ENCODE measurements at regions not wholly inside any gene's neighbourhood (a gene's known extent, or its start where the extent isn't known, plus 50 kb on each side); places are given as distances from the start of the nearest gene placed in this dataset.
"Not testable (repeated sequence)": the region's sequence is repeated elsewhere in the genome, so short reads cannot be mapped to it uniquely, and the experiment has no call there.

DNA sequence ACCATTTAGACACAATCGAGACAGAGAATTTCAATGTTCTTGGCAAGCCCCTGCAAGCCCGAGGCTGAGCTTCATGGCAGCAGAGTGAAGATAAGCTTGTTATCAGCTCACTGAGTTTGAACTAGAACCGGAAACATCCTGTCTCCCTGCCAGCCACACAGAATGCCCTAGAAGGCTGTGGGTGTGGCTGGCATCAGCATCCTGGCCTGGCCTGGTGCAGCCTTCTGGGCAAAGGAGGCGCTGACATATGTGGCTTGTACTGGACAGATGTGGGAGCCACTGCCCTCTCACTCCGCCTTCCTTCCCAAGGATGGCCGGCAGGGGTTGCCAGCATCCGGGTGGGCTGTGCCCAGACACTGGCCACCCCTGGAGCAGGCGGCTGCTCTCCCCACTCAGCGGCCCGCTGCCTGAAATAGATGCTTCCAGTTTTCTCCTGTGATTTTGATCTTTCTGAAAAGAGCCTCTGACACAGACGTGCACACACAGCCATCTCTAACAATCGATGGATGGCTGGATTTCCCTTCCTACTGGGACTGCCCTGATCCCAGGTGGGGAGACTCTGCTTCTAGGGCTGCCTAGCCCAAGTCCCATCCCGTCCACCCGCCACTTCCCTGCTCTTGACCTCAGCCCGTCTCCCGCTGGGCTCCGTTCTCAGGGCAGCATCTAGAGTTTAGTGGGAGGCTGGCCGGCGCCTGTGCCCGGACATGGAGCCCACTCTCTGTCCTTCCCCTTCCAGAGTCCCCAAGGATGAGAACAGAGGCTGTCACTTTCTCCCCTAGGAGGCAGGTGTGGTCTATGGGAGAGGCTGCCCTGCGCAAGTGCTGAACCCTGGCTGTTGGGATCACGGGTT, 149.7 kb downstream of the CTTN start:
- DNase-seq (ENCODE audit: extremely low read depth in 1 of 2, low read depth in 1 of 2), result no peak

DNA sequence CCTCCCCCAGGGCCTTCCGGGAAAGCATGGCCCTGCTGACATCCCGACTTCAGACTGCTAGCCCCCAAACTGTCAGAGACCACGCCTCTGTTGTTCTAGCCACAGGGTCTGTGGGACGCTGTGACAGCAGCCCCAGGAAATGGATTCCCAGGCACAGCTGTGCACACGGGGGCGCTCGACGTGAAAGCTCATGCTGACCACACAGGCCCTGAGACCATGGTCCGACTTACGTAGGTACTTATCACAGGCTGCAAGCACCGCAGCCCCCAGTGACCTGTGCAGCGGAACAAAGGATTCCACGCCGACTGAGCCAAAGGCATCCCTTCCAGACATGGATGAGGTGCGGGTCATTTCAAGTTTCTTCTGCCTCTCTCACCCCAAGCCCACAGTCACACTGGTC, 150.6 kb downstream of the CTTN start:
- DNase-seq (ENCODE audit: extremely low read depth in 1 of 2, low read depth in 1 of 2), result no peak

GRCh38 chr11:70549386-70549785, 151.1 kb downstream of the CTTN start:
- no peak for DNase-seq (ENCODE audit: extremely low read depth in 1 of 2, low read depth in 1 of 2)

- DNase-seq (ENCODE audit: extremely low read depth in 1 of 2, low read depth in 1 of 2), result no peak
These were observed 151.5 kb downstream of the CTTN start for GRCh38 chr11:70549796-70550195.

GRCh38 chr11:70550456-70551195, 152.3 kb downstream of the CTTN start:
- DNase-seq (ENCODE audit: extremely low read depth in 1 of 2, low read depth in 1 of 2), result no peak

GRCh38 chr11:70551351-70552166, 153.2 kb downstream of the CTTN start:
- no peak for DNase-seq (ENCODE audit: extremely low read depth in 1 of 2, low read depth in 1 of 2)

GRCh38 chr11:70552167-70553150, 154.1 kb downstream of the CTTN start:
- no peak for DNase-seq (ENCODE audit: extremely low read depth in 1 of 2, low read depth in 1 of 2)

- DNase-seq (ENCODE audit: extremely low read depth in 1 of 2, low read depth in 1 of 2), result no peak
These were observed 156.7 kb downstream of the CTTN start for GRCh38 chr11:70555078-70555477.

- DNase-seq (ENCODE audit: extremely low read depth in 1 of 2, low read depth in 1 of 2), result no peak
These were observed 158.8 kb downstream of the CTTN start for GRCh38 chr11:70556884-70557741.

- DNase-seq (ENCODE audit: extremely low read depth in 1 of 2, low read depth in 1 of 2), result no peak
These were observed 159.6 kb downstream of the CTTN start for GRCh38 chr11:70557742-70558485.

- DNase-seq (ENCODE audit: extremely low read depth in 1 of 2, low read depth in 1 of 2), result no peak
These were observed 160.4 kb downstream of the CTTN start for GRCh38 chr11:70558681-70559080.

DNA sequence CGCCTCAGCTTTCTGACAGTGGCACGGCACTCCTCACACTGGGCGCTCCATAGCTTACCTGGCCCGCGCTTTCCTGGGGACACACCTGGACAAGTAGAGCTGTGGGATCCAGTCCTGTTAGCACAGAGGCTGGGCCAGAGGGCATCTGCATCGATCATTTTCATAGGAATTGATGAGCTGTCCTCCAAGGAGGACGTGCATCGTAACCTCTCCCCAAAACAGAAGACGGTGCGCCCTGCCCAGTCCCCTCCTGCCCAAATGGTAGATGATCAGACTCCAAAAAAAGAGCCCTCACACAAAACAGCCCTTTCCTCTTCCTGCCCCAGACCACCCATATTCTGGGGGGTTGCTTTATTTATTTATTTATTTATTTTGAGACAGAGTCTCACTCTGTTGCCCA, 161.2 kb downstream of the CTTN start:
- DNase-seq (ENCODE audit: extremely low read depth in 1 of 2, low read depth in 1 of 2), result no peak

DNA sequence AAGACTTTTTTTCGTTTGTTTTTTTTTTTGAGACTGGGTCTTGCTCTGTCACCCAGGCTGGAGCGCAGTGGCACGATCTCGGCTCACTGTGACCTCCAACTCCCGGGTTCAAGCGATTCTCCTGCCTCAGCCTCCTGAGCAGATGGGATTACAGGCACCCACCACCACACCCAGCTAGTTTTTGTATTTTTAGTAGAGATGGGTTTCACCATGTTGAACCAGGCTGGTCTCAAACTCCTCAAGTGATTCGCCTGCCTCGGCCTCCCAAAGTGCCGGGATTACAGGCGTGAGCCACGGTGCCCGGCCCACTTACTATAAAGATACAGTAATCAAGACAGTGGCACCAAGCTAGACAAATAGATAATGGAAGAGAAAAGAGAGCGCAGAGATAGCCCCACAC, 162.3 kb downstream of the CTTN start:
- not testable (repeated sequence) for DNase-seq (ENCODE audit: extremely low read depth in 1 of 2, low read depth in 1 of 2)

- DNase-seq (ENCODE audit: extremely low read depth in 1 of 2, low read depth in 1 of 2), result no peak
These were observed 168.6 kb downstream of the CTTN start for GRCh38 chr11:70566768-70567530.

GRCh38 chr11:70567680-70568034, 169.3 kb downstream of the CTTN start:
- no peak for DNase-seq (ENCODE audit: extremely low read depth in 1 of 2, low read depth in 1 of 2)

GRCh38 chr11:70568035-70568813, 169.9 kb downstream of the CTTN start:
- no peak for DNase-seq (ENCODE audit: extremely low read depth in 1 of 2, low read depth in 1 of 2)
